Uterus (tissue), 2 donors: ENCODE measurements at regions not wholly inside any gene's neighbourhood (a gene's known extent, or its start where the extent isn't known, plus 50 kb on each side); places are given as distances from the start of the nearest gene placed in this dataset.

Experiments used
- POLR2A ChIP-seq, 2 donors: fragments of 450-650 bp; IDR thresholded peaks; one replicate each; pipeline ENCODE4 v1.6.1; 2016; ENCODE audit warnings: antibody characterized with exemption in 2 of 2, mild to moderate bottlenecking in 1 of 2, moderate library complexity in 1 of 2
- TF ChIP-seq, protein P1 (sequence below), 4 experiments: fragments of 200-600 bp in 2 of 4; fragments of 450-650 bp in 2 of 4; sonication (generic) in 2 of 4; IDR thresholded peaks; one replicate each; pipeline ENCODE4 v1.5.1; 2016 to 2019; ENCODE audit warnings: antibody characterized with exemption in 4 of 4, mild to moderate bottlenecking in 2 of 4, moderate library complexity in 1 of 4

DNA sequence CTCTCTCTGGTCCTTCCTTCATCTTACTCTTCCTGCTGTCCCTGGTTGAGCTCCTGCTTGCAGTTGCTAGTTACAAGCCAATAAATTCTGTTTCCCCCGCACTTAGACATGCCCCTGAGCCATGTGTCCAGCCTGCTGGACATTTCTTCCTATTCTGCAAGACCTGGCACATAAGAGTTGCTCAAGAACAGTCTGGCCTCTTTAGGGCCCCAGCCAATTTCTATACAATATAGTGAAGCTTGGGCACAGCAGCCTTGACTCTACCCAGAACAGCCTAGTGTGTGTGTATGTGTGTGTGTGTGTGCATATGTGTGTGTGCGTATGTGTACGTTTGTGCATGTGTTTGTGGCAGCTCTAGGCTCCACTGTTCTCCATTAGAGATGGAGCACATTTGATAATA, 276.0 kb downstream of the CYRIA start:
- TF ChIP-seq, protein P1, sequence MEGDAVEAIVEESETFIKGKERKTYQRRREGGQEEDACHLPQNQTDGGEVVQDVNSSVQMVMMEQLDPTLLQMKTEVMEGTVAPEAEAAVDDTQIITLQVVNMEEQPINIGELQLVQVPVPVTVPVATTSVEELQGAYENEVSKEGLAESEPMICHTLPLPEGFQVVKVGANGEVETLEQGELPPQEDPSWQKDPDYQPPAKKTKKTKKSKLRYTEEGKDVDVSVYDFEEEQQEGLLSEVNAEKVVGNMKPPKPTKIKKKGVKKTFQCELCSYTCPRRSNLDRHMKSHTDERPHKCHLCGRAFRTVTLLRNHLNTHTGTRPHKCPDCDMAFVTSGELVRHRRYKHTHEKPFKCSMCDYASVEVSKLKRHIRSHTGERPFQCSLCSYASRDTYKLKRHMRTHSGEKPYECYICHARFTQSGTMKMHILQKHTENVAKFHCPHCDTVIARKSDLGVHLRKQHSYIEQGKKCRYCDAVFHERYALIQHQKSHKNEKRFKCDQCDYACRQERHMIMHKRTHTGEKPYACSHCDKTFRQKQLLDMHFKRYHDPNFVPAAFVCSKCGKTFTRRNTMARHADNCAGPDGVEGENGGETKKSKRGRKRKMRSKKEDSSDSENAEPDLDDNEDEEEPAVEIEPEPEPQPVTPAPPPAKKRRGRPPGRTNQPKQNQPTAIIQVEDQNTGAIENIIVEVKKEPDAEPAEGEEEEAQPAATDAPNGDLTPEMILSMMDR (IDR thresholded peaks at IDR 0.05): no peak
- no peak for TF ChIP-seq POLR2A (IDR thresholded peaks at IDR 0.05)
